Caco-2 (cell line): ENCODE measurements at regions not wholly inside any gene's neighbourhood (a gene's known extent, or its start where the extent isn't known, plus 50 kb on each side); places are given as distances from the start of the nearest gene placed in this dataset.

ENCODE experiments used
- BruUV-seq: library from RNA; stranded (reverse); fragments of 400-500 nt; replicated peaks from 2 replicates; lab custom pipeline; 2021; lab: Mats Ljungman, UMichigan
- CTCF ChIA-PET: fragments of 300-600 bp; sonication (Branson Sonifier 250); formaldehyde crosslinking; loops from one replicate; lab custom pipeline; 2022; ENCODE audit warnings: antibody characterized with exemption; lab: Charles Lee
- POLR2A ChIA-PET: fragments of 300-600 bp; sonication (Branson Sonifier 250); formaldehyde crosslinking; loops from one replicate; lab custom pipeline; 2022; ENCODE audit warnings: antibody characterized with exemption; lab: Charles Lee
- DNase-seq, 2 experiments: peaks; one replicate each; pipeline versions ENCODE4 v3.0.0 to v3.0.0-alpha.2; 2020 to 2022
- H3K27me3 ChIP-seq: replicated peaks from 2 replicates; pipeline ENCODE4 v1.6.0; 2011; ENCODE audit warnings: low read length; ENCODE audit not compliant: control insufficient read depth, insufficient read depth
- H3K36me3 ChIP-seq: 2 replicates; pipeline ENCODE4 v1.5.1; 2011; ENCODE audit warnings: low read length; ENCODE audit not compliant: control insufficient read depth, insufficient read depth
- H3K4me1 ChIP-seq: fragments of 250-450 bp; sonication (Bioruptor Pico); 2 replicates; pipeline ENCODE4 v1.5.1; 2020; ENCODE audit warnings: mild to moderate bottlenecking
- H3K4me3 ChIP-seq: 2 replicates; pipeline ENCODE4 v1.5.1; 2011; ENCODE audit warnings: low read depth, mild to moderate bottlenecking, control low read depth, low read length
- H3K9me3 ChIP-seq: fragments of 250-450 bp; sonication (Bioruptor Pico); 2 replicates; pipeline ENCODE4 v1.5.1; 2020; ENCODE audit warnings: mild to moderate bottlenecking, moderate library complexity
- H3K27ac Mint-ChIP-seq: one replicate; pipeline ENCODE4 v1.8.0; 2022; ENCODE audit warnings: mixed read lengths; ENCODE audit not compliant: unreplicated experiment
- H3K27me3 Mint-ChIP-seq: one replicate; pipeline ENCODE4 v1.8.0; 2022; ENCODE audit warnings: mixed read lengths; ENCODE audit not compliant: insufficient read depth, unreplicated experiment
- H3K36me3 Mint-ChIP-seq: one replicate; pipeline ENCODE4 v1.8.0; 2022; ENCODE audit warnings: mild to moderate bottlenecking, mixed read lengths; ENCODE audit not compliant: insufficient read depth, unreplicated experiment
- H3K4me1 Mint-ChIP-seq: one replicate; pipeline ENCODE4 v1.8.0; 2022; ENCODE audit warnings: low read depth, mixed read lengths; ENCODE audit not compliant: unreplicated experiment
- H3K4me3 Mint-ChIP-seq: one replicate; pipeline ENCODE4 v1.8.0; 2022; ENCODE audit warnings: mild to moderate bottlenecking, moderate library complexity, mixed read lengths; ENCODE audit not compliant: unreplicated experiment
- H3K9me3 Mint-ChIP-seq: one replicate; pipeline ENCODE4 v1.8.0; 2022; ENCODE audit warnings: mixed read lengths; ENCODE audit not compliant: unreplicated experiment
- intact Hi-C: fragments of 100-400 bp; cut with micrococcal nuclease; formaldehyde crosslinking; loops from one replicate; pipeline ENCODE4 v1.10.0; 2022; ENCODE audit not compliant: unreplicated experiment
- TF ChIP-seq, protein P1 (sequence below), 2 experiments: fragments of 200-600 bp in 1 of 2; IDR thresholded peaks; 1 replicate in 1 of 2; 2 replicates in 1 of 2; pipeline versions ENCODE4 v1.5.1 to v1.8.0; 2011 to 2022; ENCODE audit warnings: antibody characterized with exemption in 1 of 2, control low read depth in 1 of 2, inconsistent platforms in 1 of 2, low read depth in 1 of 2, low read length in 1 of 2, mild to moderate bottlenecking in 1 of 2, moderate library complexity in 1 of 2; ENCODE audit not compliant: insufficient read depth in 1 of 2, severe bottlenecking in 1 of 2, unreplicated experiment in 1 of 2

DNA sequence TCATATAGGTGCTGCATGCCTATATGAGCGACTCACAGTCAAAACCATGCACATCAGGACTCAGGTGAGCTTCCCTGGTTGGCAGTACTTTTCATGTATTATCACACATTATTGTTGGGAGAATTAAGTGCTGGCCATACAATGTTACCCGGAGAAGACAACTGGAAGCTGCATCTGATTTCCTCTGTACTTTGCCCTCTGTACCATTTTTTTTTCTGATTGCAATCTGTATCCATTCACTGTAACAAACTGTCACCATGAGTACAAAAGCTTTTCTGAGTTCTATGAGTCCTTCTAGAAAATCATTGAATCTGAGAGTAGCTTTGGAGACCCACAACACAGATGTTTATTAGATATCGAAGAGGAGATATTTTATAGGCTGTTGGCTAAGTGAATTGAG is 651.0 kb downstream of the NR2F1-AS1 start:
- Histone ChIP-seq H3K9me3 (no peaks in the 10 kb centered on the region), H3K4me3 (no peak overlapping the region), H3K4me1 (peaks cover 3% of the 10 kb centered on the region; the same call in 1 of the 2 replicates), H3K27me3 (no peaks in the 10 kb centered on the region), H3K36me3 (no peaks in the 10 kb centered on the region)
- Mint-ChIP-seq H3K4me1 (no peaks in the 10 kb centered on the region), H3K36me3 (no peaks in the 10 kb centered on the region), H3K27me3 (no peaks in the 10 kb centered on the region), H3K9me3 (no peaks in the 10 kb centered on the region), H3K4me3 (no peak overlapping the region), H3K27ac (no peak overlapping the region)
- no TSS peak for BruUV-seq
- CTCF ChIA-PET: no interaction called here
- TF ChIP-seq, protein P1, sequence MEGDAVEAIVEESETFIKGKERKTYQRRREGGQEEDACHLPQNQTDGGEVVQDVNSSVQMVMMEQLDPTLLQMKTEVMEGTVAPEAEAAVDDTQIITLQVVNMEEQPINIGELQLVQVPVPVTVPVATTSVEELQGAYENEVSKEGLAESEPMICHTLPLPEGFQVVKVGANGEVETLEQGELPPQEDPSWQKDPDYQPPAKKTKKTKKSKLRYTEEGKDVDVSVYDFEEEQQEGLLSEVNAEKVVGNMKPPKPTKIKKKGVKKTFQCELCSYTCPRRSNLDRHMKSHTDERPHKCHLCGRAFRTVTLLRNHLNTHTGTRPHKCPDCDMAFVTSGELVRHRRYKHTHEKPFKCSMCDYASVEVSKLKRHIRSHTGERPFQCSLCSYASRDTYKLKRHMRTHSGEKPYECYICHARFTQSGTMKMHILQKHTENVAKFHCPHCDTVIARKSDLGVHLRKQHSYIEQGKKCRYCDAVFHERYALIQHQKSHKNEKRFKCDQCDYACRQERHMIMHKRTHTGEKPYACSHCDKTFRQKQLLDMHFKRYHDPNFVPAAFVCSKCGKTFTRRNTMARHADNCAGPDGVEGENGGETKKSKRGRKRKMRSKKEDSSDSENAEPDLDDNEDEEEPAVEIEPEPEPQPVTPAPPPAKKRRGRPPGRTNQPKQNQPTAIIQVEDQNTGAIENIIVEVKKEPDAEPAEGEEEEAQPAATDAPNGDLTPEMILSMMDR (IDR thresholded peaks at IDR 0.05; ENCODE audit: insufficient read depth in 1 of 2, low read depth in 1 of 2, low read length in 1 of 2, severe bottlenecking in 1 of 2, unreplicated experiment in 1 of 2): no peak
- POLR2A ChIA-PET: no interaction called here
- intact Hi-C loops: no loop called here
- DNase-seq: no peak

DNA sequence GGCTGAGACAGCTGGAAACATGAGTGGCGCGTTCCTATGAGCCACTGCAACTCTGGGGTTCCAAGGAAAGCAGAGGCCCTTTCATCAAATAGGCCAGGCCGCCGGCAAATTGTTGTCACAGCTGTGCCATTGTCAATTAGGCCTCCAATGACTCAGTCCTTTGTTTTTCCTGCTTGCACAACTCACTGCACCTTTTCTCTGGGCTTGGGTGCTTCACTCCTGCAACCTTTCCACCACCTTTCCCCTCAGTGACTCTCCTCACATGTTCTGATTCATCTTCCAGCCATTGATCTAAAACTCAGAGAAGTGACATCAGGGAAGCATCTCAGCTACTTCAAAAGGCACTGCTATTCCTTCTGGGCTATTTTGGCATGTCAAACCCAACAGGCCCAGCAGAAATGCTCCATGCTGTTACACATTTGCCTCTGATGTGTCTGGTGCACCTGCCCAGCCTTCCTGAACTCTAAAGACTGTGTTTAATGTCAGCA is 653.7 kb downstream of the NR2F1-AS1 start:
- BruUV-seq: no TSS peak
- Histone ChIP-seq H3K27me3 (no peaks in the 10 kb centered on the region), H3K9me3 (no peaks in the 10 kb centered on the region), H3K4me3 (no peak overlapping the region), H3K4me1 (peaks cover 3% of the 10 kb centered on the region; the same call in 1 of the 2 replicates), H3K36me3 (no peaks in the 10 kb centered on the region)
- Mint-ChIP-seq H3K4me1 (no peaks in the 10 kb centered on the region), H3K9me3 (no peaks in the 10 kb centered on the region), H3K36me3 (no peaks in the 10 kb centered on the region), H3K27ac (no peak overlapping the region), H3K4me3 (no peak overlapping the region), H3K27me3 (no peaks in the 10 kb centered on the region)
- TF ChIP-seq, protein P1 (IDR thresholded peaks at IDR 0.05; ENCODE audit: insufficient read depth in 1 of 2, low read depth in 1 of 2, low read length in 1 of 2, severe bottlenecking in 1 of 2, unreplicated experiment in 1 of 2): no peak
- intact Hi-C loops: no loop called here
- CTCF ChIA-PET: no interaction called here
- POLR2A ChIA-PET: no interaction called here
- DNase-seq: peak; percentile 24 to 47

DNA sequence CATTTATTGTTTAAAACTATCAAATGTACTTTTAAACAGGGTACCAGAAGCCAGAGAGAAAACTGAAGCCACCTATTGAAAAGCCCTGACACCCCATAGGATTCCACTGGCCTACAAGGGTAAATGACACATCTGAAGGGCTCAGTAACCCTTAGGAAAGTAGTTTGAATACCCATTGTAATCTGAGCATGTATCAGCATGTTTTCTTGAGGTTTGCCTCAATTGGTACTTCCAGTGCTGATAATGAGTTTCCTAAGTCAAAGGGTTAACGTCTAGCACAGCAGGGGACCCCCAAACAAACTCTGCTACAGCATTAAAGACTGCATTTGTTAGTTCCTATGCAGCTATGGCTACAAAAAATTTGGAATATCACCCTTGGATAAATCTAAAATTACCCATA is 657.1 kb downstream of the NR2F1-AS1 start:
- H3K36me3 Mint-ChIP-seq: no peaks in the 10 kb centered on the region
- Histone ChIP-seq H3K27me3 (no peaks in the 10 kb centered on the region), H3K4me3 (no peak overlapping the region), H3K36me3 (no peaks in the 10 kb centered on the region), H3K9me3 (no peaks in the 10 kb centered on the region), H3K4me1 (peaks cover 3% of the 10 kb centered on the region; the same call in 1 of the 2 replicates)
- no peak overlapping the region for H3K27ac Mint-ChIP-seq
- TF ChIP-seq, protein P1 (IDR thresholded peaks at IDR 0.05; ENCODE audit: insufficient read depth in 1 of 2, low read depth in 1 of 2, low read length in 1 of 2, severe bottlenecking in 1 of 2, unreplicated experiment in 1 of 2): no peak
- no peak for DNase-seq
- no TSS peak for BruUV-seq
- ChIA-PET POLR2A (no interaction called here), CTCF (no interaction called here)
- H3K4me1 Mint-ChIP-seq: no peaks in the 10 kb centered on the region
- H3K27me3 Mint-ChIP-seq: no peaks in the 10 kb centered on the region
- intact Hi-C loops: no loop called here
- no peaks in the 10 kb centered on the region for H3K9me3 Mint-ChIP-seq
- H3K4me3 Mint-ChIP-seq: no peak overlapping the region
